IPS-15b (cell line): ENCODE measurements at regions not wholly inside any gene's neighbourhood (a gene's known extent, or its start where the extent isn't known, plus 50 kb on each side); places are given as distances from the start of the nearest gene placed in this dataset.

Source experiments
- H3K27me3 ChIP-seq: one replicate; pipeline ENCODE4 v1.6.1; 2013; ENCODE audit warnings: low read length; ENCODE audit not compliant: control insufficient read depth, insufficient read depth
- H3K36me3 ChIP-seq: one replicate; pipeline ENCODE4 v1.6.1; 2013; ENCODE audit warnings: low read length; ENCODE audit not compliant: control insufficient read depth, insufficient read depth
- H3K4me1 ChIP-seq: one replicate; pipeline ENCODE4 v1.6.1; 2013; ENCODE audit warnings: mild to moderate bottlenecking, low read length; ENCODE audit not compliant: control insufficient read depth, insufficient read depth
- H3K4me3 ChIP-seq: one replicate; pipeline ENCODE4 v1.5.1; 2013; ENCODE audit warnings: low read depth, low read length
- H3K9ac ChIP-seq: one replicate; pipeline ENCODE4 v1.6.1; 2013; ENCODE audit warnings: low read depth, mild to moderate bottlenecking, low read length
- H3K9me3 ChIP-seq: one replicate; pipeline ENCODE4 v1.6.1; 2013; ENCODE audit warnings: mild to moderate bottlenecking, low read length; ENCODE audit not compliant: control insufficient read depth, insufficient read depth

- Histone ChIP-seq H3K9me3 (no peaks in the 10 kb centered on the region), H3K9ac (no peak overlapping the region), H3K27me3 (no peaks in the 10 kb centered on the region), H3K4me1 (no peaks in the 10 kb centered on the region), H3K36me3 (no peaks in the 10 kb centered on the region), H3K4me3 (no peak overlapping the region)
Measured at GRCh38 chr1:14255233-14255632, 343.3 kb upstream of the KAZN start.

GRCh38 chr1:14255711-14256110 is 342.8 kb upstream of the KAZN start:
- Histone ChIP-seq H3K36me3 (no peaks in the 10 kb centered on the region), H3K27me3 (no peaks in the 10 kb centered on the region), H3K4me3 (no peak overlapping the region), H3K9me3 (no peaks in the 10 kb centered on the region), H3K4me1 (no peaks in the 10 kb centered on the region), H3K9ac (no peak overlapping the region)

GRCh38 chr1:14259191-14259757 is 339.2 kb upstream of the KAZN start:
- Histone ChIP-seq H3K36me3 (no peaks in the 10 kb centered on the region), H3K27me3 (no peaks in the 10 kb centered on the region), H3K4me3 (no peak overlapping the region), H3K9me3 (no peaks in the 10 kb centered on the region), H3K9ac (no peak overlapping the region), H3K4me1 (peaks cover 3% of the 10 kb centered on the region)

GRCh38 chr1:14260480-14260879 is 338.0 kb upstream of the KAZN start:
- Histone ChIP-seq H3K4me1 (peaks cover 3% of the 10 kb centered on the region), H3K27me3 (no peaks in the 10 kb centered on the region), H3K9me3 (no peaks in the 10 kb centered on the region), H3K9ac (no peak overlapping the region), H3K36me3 (no peaks in the 10 kb centered on the region), H3K4me3 (no peak overlapping the region)

DNA sequence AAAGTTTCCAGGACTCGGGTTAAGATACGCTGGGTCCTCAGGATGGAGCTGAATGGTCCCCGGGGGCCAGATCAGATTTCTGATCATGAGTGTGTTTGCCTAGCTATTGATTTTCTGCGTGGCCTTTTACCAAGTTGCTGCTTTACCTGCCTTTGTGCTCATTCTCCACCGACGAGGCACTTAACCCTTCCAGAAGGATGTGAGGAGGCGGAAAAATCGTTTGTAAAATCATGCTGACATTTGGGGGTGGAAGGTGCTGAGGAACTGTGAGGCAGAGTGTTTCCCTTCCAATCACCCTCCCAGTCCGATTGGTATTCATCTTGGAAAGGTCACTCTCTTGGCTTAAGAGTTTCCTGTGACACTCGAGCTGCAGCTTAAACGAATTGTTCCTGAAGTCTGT is 337.1 kb upstream of the KAZN start:
- Histone ChIP-seq H3K9ac (no peak overlapping the region), H3K4me1 (peaks cover 3% of the 10 kb centered on the region)

GRCh38 chr1:14262637-14263036 is 335.8 kb upstream of the KAZN start:
- no peak overlapping the region for H3K4me3 ChIP-seq
- no peak overlapping the region for H3K9ac ChIP-seq
- H3K9me3 ChIP-seq: no peaks in the 10 kb centered on the region

More for the DNA sequence above, 337.1 kb upstream of the KAZN start:
- Histone ChIP-seq H3K27me3 (no peaks in the 10 kb centered on the region), H3K36me3 (no peaks in the 10 kb centered on the region), H3K9me3 (no peaks in the 10 kb centered on the region), H3K4me3 (no peak overlapping the region)

DNA sequence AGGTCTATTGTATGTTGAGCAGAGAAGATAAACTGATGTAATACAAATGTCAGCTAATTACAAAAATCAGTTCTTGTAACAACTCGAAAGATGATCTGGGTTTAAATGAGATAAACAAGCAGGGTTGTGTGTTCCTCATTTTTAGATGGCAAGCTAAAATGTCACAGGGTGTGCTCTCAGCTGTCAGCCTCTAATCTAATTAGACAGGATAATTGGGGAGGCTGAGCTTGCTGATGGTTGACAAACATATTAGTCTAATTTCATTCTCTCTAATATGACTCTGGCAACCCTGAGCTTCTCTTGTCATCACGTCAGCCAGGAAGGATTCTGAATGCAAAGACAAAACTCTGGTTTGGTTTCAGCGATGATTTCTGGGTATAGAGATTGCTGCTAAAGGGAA is 335.3 kb upstream of the KAZN start:
- Histone ChIP-seq H3K9me3 (no peaks in the 10 kb centered on the region), H3K9ac (no peak overlapping the region), H3K27me3 (no peaks in the 10 kb centered on the region), H3K4me1 (peaks cover 3% of the 10 kb centered on the region), H3K4me3 (no peak overlapping the region), H3K36me3 (no peaks in the 10 kb centered on the region)

More at GRCh38 chr1:14262637-14263036, 335.8 kb upstream of the KAZN start:
- H3K36me3 ChIP-seq: no peaks in the 10 kb centered on the region
- no peaks in the 10 kb centered on the region for H3K27me3 ChIP-seq
- peaks cover 3% of the 10 kb centered on the region for H3K4me1 ChIP-seq

DNA sequence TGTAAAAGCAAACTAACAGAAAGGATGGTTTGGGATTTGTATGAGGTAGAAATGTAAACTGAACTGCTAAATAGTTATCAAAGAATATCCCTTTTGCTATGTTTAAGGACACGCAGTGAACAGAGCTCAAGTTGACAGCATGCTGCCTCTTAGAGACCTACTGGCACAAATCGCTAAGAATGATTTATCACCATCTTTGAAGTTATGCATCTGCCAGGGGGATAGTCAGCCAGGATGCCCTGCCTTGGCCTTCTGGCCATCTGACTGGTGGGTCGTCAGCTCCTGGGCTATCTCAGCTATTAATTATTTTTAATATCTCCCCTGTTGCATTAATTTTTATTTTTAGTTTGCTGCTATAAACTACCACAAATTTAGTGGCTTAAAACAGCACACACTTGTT is 334.8 kb upstream of the KAZN start:
- peaks cover 3% of the 10 kb centered on the region for H3K4me1 ChIP-seq
- no peak overlapping the region for H3K9ac ChIP-seq
- H3K36me3 ChIP-seq: no peaks in the 10 kb centered on the region
- no peak overlapping the region for H3K4me3 ChIP-seq
- H3K9me3 ChIP-seq: no peaks in the 10 kb centered on the region
- no peaks in the 10 kb centered on the region for H3K27me3 ChIP-seq

- Histone ChIP-seq H3K4me3 (no peak overlapping the region), H3K9ac (no peak overlapping the region), H3K9me3 (no peaks in the 10 kb centered on the region), H3K4me1 (peaks cover 3% of the 10 kb centered on the region), H3K36me3 (no peaks in the 10 kb centered on the region), H3K27me3 (no peaks in the 10 kb centered on the region)
Measured at GRCh38 chr1:14265495-14265894, 333.0 kb upstream of the KAZN start.

DNA sequence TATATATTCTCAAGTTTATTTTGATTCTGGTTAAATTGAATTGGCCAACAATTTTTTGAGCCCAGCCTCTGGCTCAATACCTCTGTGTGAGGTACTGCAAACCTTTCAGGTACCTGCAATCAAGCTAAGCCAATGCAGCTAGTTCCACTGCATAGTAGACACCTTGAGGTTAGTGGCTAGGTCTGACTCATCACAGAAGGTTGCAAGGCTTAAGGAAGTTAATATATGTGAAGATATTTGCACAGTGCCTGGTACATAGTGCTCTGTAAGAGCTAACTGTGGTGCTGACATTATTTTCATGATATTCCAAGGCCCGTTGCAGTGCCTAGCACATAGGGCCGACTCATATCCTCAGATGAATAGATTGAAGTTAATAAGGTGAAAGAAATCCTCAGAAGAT is 330.5 kb upstream of the KAZN start:
- H3K36me3 ChIP-seq: no peaks in the 10 kb centered on the region
- no peaks in the 10 kb centered on the region for H3K9me3 ChIP-seq
- H3K9ac ChIP-seq: no peak overlapping the region
- no peak overlapping the region for H3K4me3 ChIP-seq
- no peaks in the 10 kb centered on the region for H3K27me3 ChIP-seq
- H3K4me1 ChIP-seq: no peaks in the 10 kb centered on the region

DNA sequence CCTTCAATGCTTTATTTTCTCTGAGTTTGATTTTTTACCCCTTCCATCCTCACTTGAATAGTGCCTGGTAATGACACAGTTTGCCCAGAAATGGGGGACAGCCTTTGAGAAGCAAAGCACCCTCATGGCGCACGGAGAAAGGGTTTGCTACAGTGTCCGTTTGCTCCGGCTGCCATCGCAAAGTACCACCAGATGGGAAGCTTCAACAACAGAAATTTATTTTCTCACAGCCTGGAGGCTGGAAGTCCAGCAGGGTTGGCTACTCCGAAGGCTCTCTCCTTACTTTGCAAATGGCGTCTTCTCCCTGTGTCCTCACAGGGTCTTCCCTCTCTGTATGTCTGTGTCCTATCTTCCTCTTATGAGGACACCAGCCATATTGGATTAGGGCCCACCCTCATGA is 327.7 kb upstream of the KAZN start:
- Histone ChIP-seq H3K36me3 (no peaks in the 10 kb centered on the region), H3K9me3 (no peaks in the 10 kb centered on the region), H3K9ac (no peak overlapping the region), H3K4me1 (no peaks in the 10 kb centered on the region), H3K4me3 (no peak overlapping the region), H3K27me3 (no peaks in the 10 kb centered on the region)

GRCh38 chr1:14273811-14274210 is 324.7 kb upstream of the KAZN start:
- Histone ChIP-seq H3K4me3 (no peak overlapping the region), H3K36me3 (no peaks in the 10 kb centered on the region), H3K4me1 (no peaks in the 10 kb centered on the region), H3K27me3 (no peaks in the 10 kb centered on the region), H3K9me3 (no peaks in the 10 kb centered on the region), H3K9ac (no peak overlapping the region)
